Activated CD4-positive, alpha-beta memory T cell treated with anti-CD3 and anti-CD28 coated beads, Interleukin-2, amount 10 ng/mL, durations not matched to agents 7 days and 5 days (primary cell): ENCODE measurements at regions not wholly inside any gene's neighbourhood (a gene's known extent, or its start where the extent isn't known, plus 50 kb on each side); places are given as distances from the start of the nearest gene placed in this dataset.
"Not testable (repeated sequence)": the region's sequence is repeated elsewhere in the genome, so short reads cannot be mapped to it uniquely, and the experiment has no call there.

ENCODE experiments used
- CTCF ChIA-PET: fragments of 350-600 bp; sonication (Branson Sonifier 250); formaldehyde crosslinking; loops from one replicate; lab custom pipeline; 2021; ENCODE audit warnings: antibody characterized with exemption, inconsistent platforms; lab: Charles Lee
- POLR2A ChIA-PET: fragments of 350-600 bp; sonication (Branson Sonifier 250); formaldehyde crosslinking; loops from one replicate; lab custom pipeline; 2021; ENCODE audit warnings: antibody characterized with exemption; lab: Charles Lee
- DNase-seq: peaks from one replicate; pipeline ENCODE4 v3.0.0-alpha.2; 2020
- H3K27ac Mint-ChIP-seq: one replicate; pipeline ENCODE4 v1.8.0; 2021; ENCODE audit warnings: mild to moderate bottlenecking, mixed read lengths
- H3K27me3 Mint-ChIP-seq: one replicate; pipeline ENCODE4 v1.8.0; 2021; ENCODE audit warnings: mixed read lengths
- H3K36me3 Mint-ChIP-seq: one replicate; pipeline ENCODE4 v1.8.0; 2021; ENCODE audit warnings: low read depth, mixed read lengths
- H3K4me1 Mint-ChIP-seq: one replicate; pipeline ENCODE4 v1.8.0; 2021; ENCODE audit warnings: mixed read lengths
- H3K4me3 Mint-ChIP-seq: one replicate; pipeline ENCODE4 v1.8.0; 2021; ENCODE audit warnings: mild to moderate bottlenecking, mixed read lengths
- H3K9me3 Mint-ChIP-seq: one replicate; pipeline ENCODE4 v1.8.0; 2021; ENCODE audit warnings: mixed read lengths

- H3K4me1 Mint-ChIP-seq, DNase-seq, H3K4me3 Mint-ChIP-seq, H3K9me3 Mint-ChIP-seq, POLR2A ChIA-PET, CTCF ChIA-PET, H3K27ac Mint-ChIP-seq, H3K27me3 Mint-ChIP-seq, H3K36me3 Mint-ChIP-seq: not testable (repeated sequence)
Measured at GRCh38 chrX:80508083-80508482, 87.8 kb downstream of the TENT5D start.

GRCh38 chrX:80511969-80512760, 91.9 kb downstream of the TENT5D start:
- Mint-ChIP-seq H3K9me3 (no peaks in the 10 kb centered on the region), H3K4me1 (no peaks in the 10 kb centered on the region), H3K27ac (no peak overlapping the region), H3K27me3 (no peaks in the 10 kb centered on the region), H3K36me3 (no peaks in the 10 kb centered on the region), H3K4me3 (no peak overlapping the region)
- CTCF ChIA-PET = interaction anchor here (0.6 kb wide), 1 partner anchor 12 kb away, joined by 3 read pairs; no protein-coding TSS in a partner anchor
- DNase-seq = no peak
- POLR2A ChIA-PET = no interaction called here

GRCh38 chrX:80512924-80513323, 92.7 kb downstream of the TENT5D start:
- Mint-ChIP-seq H3K4me1 (no peaks in the 10 kb centered on the region), H3K4me3 (no peak overlapping the region), H3K36me3 (no peaks in the 10 kb centered on the region), H3K27me3 (no peaks in the 10 kb centered on the region), H3K9me3 (no peaks in the 10 kb centered on the region), H3K27ac (no peak overlapping the region)
- DNase-seq = no peak
- ChIA-PET POLR2A (no interaction called here), CTCF (interaction anchor here (0.6 kb wide), 1 partner anchor 13 kb away, joined by 3 read pairs; no protein-coding TSS in a partner anchor)

- no peak overlapping the region for H3K27ac Mint-ChIP-seq
- H3K4me1 Mint-ChIP-seq = no peaks in the 10 kb centered on the region
- POLR2A ChIA-PET = no interaction called here
- DNase-seq = no peak
- no peaks in the 10 kb centered on the region for H3K36me3 Mint-ChIP-seq
- H3K9me3 Mint-ChIP-seq = no peaks in the 10 kb centered on the region
- no peaks in the 10 kb centered on the region for H3K27me3 Mint-ChIP-seq
- no peak overlapping the region for H3K4me3 Mint-ChIP-seq
- CTCF ChIA-PET = no interaction called here
Measured at GRCh38 chrX:80513625-80514024, 93.4 kb downstream of the TENT5D start.

- POLR2A ChIA-PET = no interaction called here
- no peak for DNase-seq
- Mint-ChIP-seq H3K9me3 (no peaks in the 10 kb centered on the region), H3K36me3 (no peaks in the 10 kb centered on the region), H3K4me3 (no peak overlapping the region), H3K27ac (no peak overlapping the region), H3K4me1 (no peaks in the 10 kb centered on the region), H3K27me3 (no peaks in the 10 kb centered on the region)
- CTCF ChIA-PET = no interaction called here
Measured at GRCh38 chrX:80537096-80537495, 116.8 kb downstream of the TENT5D start.

- CTCF ChIA-PET = interaction anchor here (0.6 kb wide), 1 partner anchor 27 kb away, joined by 3 read pairs; no protein-coding TSS in a partner anchor
- Mint-ChIP-seq H3K36me3 (no peaks in the 10 kb centered on the region), H3K27ac (no peak overlapping the region), H3K4me3 (no peak overlapping the region), H3K27me3 (no peaks in the 10 kb centered on the region), H3K9me3 (no peaks in the 10 kb centered on the region), H3K4me1 (no peaks in the 10 kb centered on the region)
- no peak for DNase-seq
- POLR2A ChIA-PET = no interaction called here
Measured at GRCh38 chrX:80550722-80551121, 130.5 kb downstream of the TENT5D start.

- no peaks in the 10 kb centered on the region for H3K36me3 Mint-ChIP-seq
- H3K4me1 Mint-ChIP-seq = no peaks in the 10 kb centered on the region
- no peaks in the 10 kb centered on the region for H3K27me3 Mint-ChIP-seq
- peaks cover 2% of the 10 kb centered on the region for H3K9me3 Mint-ChIP-seq
- no peak overlapping the region for H3K27ac Mint-ChIP-seq
- DNase-seq = no peak
- ChIA-PET POLR2A (no interaction called here), CTCF (no interaction called here)
- H3K4me3 Mint-ChIP-seq = no peak overlapping the region
Measured at GRCh38 chrX:80556148-80556547, 135.9 kb downstream of the TENT5D start.

- Mint-ChIP-seq H3K4me1 (no peaks in the 10 kb centered on the region), H3K9me3 (no peaks in the 10 kb centered on the region), H3K4me3 (no peak overlapping the region), H3K36me3 (no peaks in the 10 kb centered on the region), H3K27ac (no peak overlapping the region), H3K27me3 (no peaks in the 10 kb centered on the region)
- DNase-seq = no peak
- ChIA-PET CTCF (no interaction called here), POLR2A (no interaction called here)
Measured at GRCh38 chrX:80572636-80573035, 152.4 kb downstream of the TENT5D start.

GRCh38 chrX:80573275-80573674, 153.0 kb downstream of the TENT5D start:
- no peak overlapping the region for H3K4me3 Mint-ChIP-seq
- no peaks in the 10 kb centered on the region for H3K4me1 Mint-ChIP-seq
- DNase-seq = no peak
- ChIA-PET POLR2A (no interaction called here), CTCF (no interaction called here)
- no peak overlapping the region for H3K27ac Mint-ChIP-seq
- no peaks in the 10 kb centered on the region for H3K9me3 Mint-ChIP-seq
- H3K36me3 Mint-ChIP-seq = no peaks in the 10 kb centered on the region
- H3K27me3 Mint-ChIP-seq = no peaks in the 10 kb centered on the region

GRCh38 chrX:80574486-80575086, 154.3 kb downstream of the TENT5D start:
- H3K9me3 Mint-ChIP-seq, CTCF ChIA-PET, H3K27me3 Mint-ChIP-seq, H3K4me1 Mint-ChIP-seq, DNase-seq, H3K4me3 Mint-ChIP-seq, POLR2A ChIA-PET, H3K27ac Mint-ChIP-seq, H3K36me3 Mint-ChIP-seq: not testable (repeated sequence)

- H3K4me1 Mint-ChIP-seq = no peaks in the 10 kb centered on the region
- no peaks in the 10 kb centered on the region for H3K9me3 Mint-ChIP-seq
- CTCF ChIA-PET = no interaction called here
- DNase-seq = no peak
- no peak overlapping the region for H3K27ac Mint-ChIP-seq
- no peaks in the 10 kb centered on the region for H3K36me3 Mint-ChIP-seq
- no peaks in the 10 kb centered on the region for H3K27me3 Mint-ChIP-seq
- no peak overlapping the region for H3K4me3 Mint-ChIP-seq
- POLR2A ChIA-PET = no interaction called here
Measured at GRCh38 chrX:80576267-80576666, 156.0 kb downstream of the TENT5D start.

- no peaks in the 10 kb centered on the region for H3K4me1 Mint-ChIP-seq
- ChIA-PET POLR2A (no interaction called here), CTCF (interaction anchor here (1.3 kb wide), 1 partner anchor 26 kb away, joined by 3 read pairs; no protein-coding TSS in a partner anchor)
- no peak overlapping the region for H3K4me3 Mint-ChIP-seq
- H3K36me3 Mint-ChIP-seq = no peaks in the 10 kb centered on the region
- H3K27ac Mint-ChIP-seq = no peak overlapping the region
- no peaks in the 10 kb centered on the region for H3K9me3 Mint-ChIP-seq
- no peak for DNase-seq
- no peaks in the 10 kb centered on the region for H3K27me3 Mint-ChIP-seq
Measured at GRCh38 chrX:80576806-80577533, 156.7 kb downstream of the TENT5D start.

GRCh38 chrX:80578517-80579105, 158.4 kb downstream of the TENT5D start:
- ChIA-PET POLR2A (no interaction called here), CTCF (interaction anchor here (1.3 kb wide), 1 partner anchor 28 kb away, joined by 3 read pairs; no protein-coding TSS in a partner anchor)
- no peaks in the 10 kb centered on the region for H3K36me3 Mint-ChIP-seq
- H3K27me3 Mint-ChIP-seq = no peaks in the 10 kb centered on the region
- no peak for DNase-seq
- no peak overlapping the region for H3K27ac Mint-ChIP-seq
- no peak overlapping the region for H3K4me3 Mint-ChIP-seq
- H3K4me1 Mint-ChIP-seq = no peaks in the 10 kb centered on the region
- no peaks in the 10 kb centered on the region for H3K9me3 Mint-ChIP-seq
